ENCODE measurements at regions not wholly inside any gene's neighbourhood (a gene's known extent, or its start where the extent isn't known, plus 50 kb on each side); places are given as distances from the start of the nearest gene placed in this dataset.

- TF ChIP-seq PRDM10 (tag by site-specific recombination; IDR thresholded peaks at IDR 0.05) (no peak), ZNF148 (tag by site-specific recombination; IDR thresholded peaks at IDR 0.05; ENCODE audit: borderline replicate concordance) (no peak), ZNF239 (tag by site-specific recombination; IDR thresholded peaks at IDR 0.05) (no peak), ZNF600 (tag by site-specific recombination; IDR thresholded peaks at IDR 0.05) (no peak), ZNF664 (tag by site-specific recombination; IDR thresholded peaks at IDR 0.05) (no peak), SP3 (tag by site-specific recombination; IDR thresholded peaks at IDR 0.05) (no peak), ZBTB26 (tag by site-specific recombination; optimal IDR thresholded peaks at IDR 0.05) (no peak), SP7 (tag by site-specific recombination; IDR thresholded peaks at IDR 0.05) (no peak), OSR2 (tag by site-specific recombination; IDR thresholded peaks at IDR 0.05) (no peak), ZNF211 (tag by site-specific recombination; IDR thresholded peaks at IDR 0.05; ENCODE audit: low read depth) (no peak), ZNF518A (tag by site-specific recombination; conservative IDR thresholded peaks at IDR 0.05; ENCODE audit: low read depth) (no peak)
- TF ChIP-seq, protein P1, sequence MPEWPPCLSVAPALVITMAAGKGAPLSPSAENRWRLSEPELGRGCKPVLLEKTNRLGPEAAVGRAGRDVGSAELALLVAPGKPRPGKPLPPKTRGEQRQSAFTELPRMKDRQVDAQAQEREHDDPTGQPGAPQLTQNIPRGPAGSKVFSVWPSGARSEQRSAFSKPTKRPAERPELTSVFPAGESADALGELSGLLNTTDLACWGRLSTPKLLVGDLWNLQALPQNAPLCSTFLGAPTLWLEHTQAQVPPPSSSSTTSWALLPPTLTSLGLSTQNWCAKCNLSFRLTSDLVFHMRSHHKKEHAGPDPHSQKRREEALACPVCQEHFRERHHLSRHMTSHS (tag by site-specific recombination; IDR thresholded peaks at IDR 0.05), result no peak
- Histone ChIP-seq H3K9me3 (ENCODE audit: control insufficient read depth, insufficient read depth, low read depth, low read length) (no peaks in the 10 kb centered on the region), H3K27ac (ENCODE audit: extremely low read depth, low read depth, low read length) (no peak overlapping the region), H3K36me3 (ENCODE audit: control insufficient read depth in 2 of 2, insufficient read depth in 1 of 2, low read length in 2 of 2) (no peaks in the 10 kb centered on the region), H3K4me3 (ENCODE audit: low read depth, low read length) (no peak overlapping the region), H3K4me1 (ENCODE audit: control insufficient read depth, insufficient read depth, low read length) (no peaks in the 10 kb centered on the region)
- CTCF ChIA-PET, result no interaction called here
- POLR2A ChIA-PET, result no interaction called here
Observed at GRCh38 chr7:80403686-80404241, 108.1 kb downstream of the GNAT3 start.

Data from HEK293 (cell line).